Fibroblast of villous mesenchyme (primary cell): ENCODE measurements at regions not wholly inside any gene's neighbourhood (a gene's known extent, or its start where the extent isn't known, plus 50 kb on each side); places are given as distances from the start of the nearest gene placed in this dataset.
A peak's percentile ranks its signal among the peaks of the same experiment; 100 is the strongest.

Source experiments
- DNase-seq: peaks from one replicate; pipeline ENCODE4 v3.0.0-alpha.2; 2010; ENCODE audit warnings: low read depth
- H3K4me3 ChIP-seq: 2 replicates; pipeline ENCODE4 v1.5.1; 2011; ENCODE audit warnings: low read depth, mild to moderate bottlenecking, low read length
- CTCF ChIP-seq: IDR thresholded peaks from 2 replicates; pipeline ENCODE4 v1.5.1; 2012; ENCODE audit warnings: low read depth, mild to moderate bottlenecking, low read length; ENCODE audit not compliant: insufficient read depth

DNA sequence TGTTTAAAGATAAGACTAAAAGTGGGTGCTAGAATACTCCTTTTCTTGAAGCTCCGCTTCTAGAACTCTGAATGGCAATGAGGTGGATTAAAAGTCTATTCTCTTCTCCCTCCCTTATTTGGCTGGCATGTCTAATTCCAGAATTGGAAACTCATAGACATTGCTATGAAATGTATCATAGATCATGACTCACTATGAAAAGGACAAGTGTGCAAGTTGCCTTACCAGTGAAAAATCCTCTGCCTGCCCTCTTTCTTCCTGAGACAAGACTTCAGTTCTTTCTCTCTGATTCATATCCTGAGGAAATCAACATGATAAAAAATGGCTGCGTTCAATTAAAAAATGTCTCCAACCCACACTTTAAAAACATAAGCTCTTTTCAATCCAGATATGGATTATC, 73.2 kb upstream of the BLID start:
- DNase-seq = peak; percentile 87
- TF ChIP-seq CTCF = no peak

GRCh38 chr11:122187373-122188165, 71.6 kb upstream of the BLID start:
- H3K4me3 ChIP-seq = no peak overlapping the region
- no peak for TF ChIP-seq CTCF
- DNase-seq = no peak

More for the DNA sequence above, 73.2 kb upstream of the BLID start:
- no peak overlapping the region for H3K4me3 ChIP-seq

DNA sequence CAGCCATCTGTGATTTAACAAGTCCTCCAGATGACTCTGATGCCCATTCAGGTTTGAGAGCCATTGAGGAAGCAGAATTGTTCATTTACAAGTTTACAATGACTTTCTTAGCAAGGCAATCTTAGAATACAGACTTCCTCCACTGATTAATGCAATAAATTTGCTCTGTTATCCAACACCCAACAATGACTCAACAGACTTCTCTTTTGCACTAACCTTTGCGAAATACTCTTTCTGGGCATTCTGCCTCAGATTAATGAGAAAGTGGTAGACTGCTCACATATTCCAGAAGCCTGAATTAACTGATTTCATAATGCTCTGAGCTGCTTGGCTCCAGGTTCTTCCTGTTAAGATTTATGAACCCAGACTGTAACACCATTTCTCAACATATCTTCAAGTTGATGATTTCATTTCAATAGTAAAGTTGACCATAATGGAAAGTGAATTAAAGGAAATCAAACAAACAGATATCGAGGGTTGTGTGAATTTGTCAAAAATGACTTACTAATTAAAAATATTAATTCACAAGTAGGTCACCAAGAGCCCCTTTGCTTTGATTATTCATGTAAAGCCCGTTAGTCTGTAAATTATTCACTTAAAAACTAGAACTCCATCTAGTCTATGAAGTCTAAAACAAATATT, 70.5 kb upstream of the BLID start:
- peak; percentile 99 for DNase-seq
- no peak for TF ChIP-seq CTCF
- no peak overlapping the region for H3K4me3 ChIP-seq

DNA sequence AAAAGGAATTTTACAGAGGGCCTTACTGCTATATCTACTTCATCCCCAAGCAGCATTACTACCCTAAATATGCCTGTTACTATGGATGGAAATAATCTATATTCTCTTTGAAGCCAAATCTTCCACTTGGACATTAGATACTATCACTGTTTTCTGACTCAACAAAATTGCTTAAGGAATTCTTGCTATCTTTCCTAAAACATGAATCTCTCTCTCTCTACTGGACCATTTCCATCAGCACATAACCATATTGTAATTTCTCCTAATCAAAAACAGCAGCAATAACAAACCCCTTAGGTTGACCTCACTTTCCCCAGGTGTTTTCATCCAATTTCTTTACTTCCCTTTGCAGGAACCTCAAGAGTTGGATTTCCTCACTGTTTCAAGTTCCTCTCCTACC, 67.9 kb upstream of the BLID start:
- H3K4me3 ChIP-seq = no peak overlapping the region
- DNase-seq = no peak
- no peak for TF ChIP-seq CTCF

- no peak overlapping the region for H3K4me3 ChIP-seq
- DNase-seq = no peak
- TF ChIP-seq CTCF = no peak
Observed at GRCh38 chr11:122181893-122182292, 65.9 kb upstream of the BLID start.

- TF ChIP-seq CTCF = no peak
- H3K4me3 ChIP-seq = no peak overlapping the region
- DNase-seq = no peak
Observed at GRCh38 chr11:122181372-122181771, 65.4 kb upstream of the BLID start.
